Stimulated activated CD4-positive, alpha-beta T cell treated with anti-CD3 and anti-CD28 coated beads, TNF-alpha, amount 100 ng/mL, for 4 hours (primary cell): ENCODE measurements at regions not wholly inside any gene's neighbourhood (a gene's known extent, or its start where the extent isn't known, plus 50 kb on each side); places are given as distances from the start of the nearest gene placed in this dataset.

Experiments used
- DNase-seq, 3 experiments: peaks; one replicate each; pipeline ENCODE4 v3.0.0-alpha.2; 2020; ENCODE audit warnings: low read depth in 3 of 3

- no peak for DNase-seq
Measured at GRCh38 chr6:11296449-11297375, 64.2 kb upstream of the NEDD9 start.

- DNase-seq: no peak
Measured at GRCh38 chr6:11295969-11296368, 63.5 kb upstream of the NEDD9 start.

GRCh38 chr6:11294228-11294627, 61.8 kb upstream of the NEDD9 start:
- DNase-seq: no peak

GRCh38 chr6:11292594-11293236, 60.2 kb upstream of the NEDD9 start:
- no peak for DNase-seq

- DNase-seq: no peak
Measured at GRCh38 chr6:11292091-11292490, 59.6 kb upstream of the NEDD9 start.

- no peak for DNase-seq
Measured at GRCh38 chr6:11291582-11291981, 59.1 kb upstream of the NEDD9 start.

- DNase-seq: no peak
Measured at GRCh38 chr6:11290027-11290426, 57.6 kb upstream of the NEDD9 start.

GRCh38 chr6:11288065-11288464, 55.6 kb upstream of the NEDD9 start:
- no peak for DNase-seq

GRCh38 chr6:11284996-11285395, 52.5 kb upstream of the NEDD9 start:
- DNase-seq: no peak

GRCh38 chr6:11283629-11284028, 51.2 kb upstream of the NEDD9 start:
- no peak for DNase-seq

GRCh38 chr6:11282875-11283274, 50.4 kb upstream of the NEDD9 start:
- DNase-seq: no peak
